ENCODE measurements at regions not wholly inside any gene's neighbourhood (a gene's known extent, or its start where the extent isn't known, plus 50 kb on each side); places are given as distances from the start of the nearest gene placed in this dataset.

DNA sequence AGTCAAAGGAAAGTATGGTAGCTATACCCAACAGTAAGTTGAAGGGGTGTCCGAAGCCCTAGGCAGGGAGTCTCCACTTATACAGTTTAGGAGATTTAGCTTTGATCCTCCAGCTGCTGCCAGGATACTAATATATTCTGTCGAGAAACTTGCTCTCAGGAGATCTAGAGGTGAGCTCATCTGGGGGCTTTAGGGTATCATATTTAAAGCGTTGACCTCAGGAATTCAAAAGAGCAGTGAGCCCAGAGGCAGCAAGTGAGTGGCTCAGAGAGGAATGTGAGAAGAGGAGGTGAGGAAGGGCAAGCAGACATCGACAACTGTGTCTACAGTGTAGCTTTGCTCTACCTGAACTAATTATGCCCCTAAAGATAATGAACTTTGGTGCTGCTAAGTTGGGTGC lies 245.1 kb upstream of the LRTM1 start (continued):
- no peak for TF ChIP-seq SP1 (CRISPR knock-in tag; conservative IDR thresholded peaks at IDR 0.05)
- TF ChIP-seq, protein P1, sequence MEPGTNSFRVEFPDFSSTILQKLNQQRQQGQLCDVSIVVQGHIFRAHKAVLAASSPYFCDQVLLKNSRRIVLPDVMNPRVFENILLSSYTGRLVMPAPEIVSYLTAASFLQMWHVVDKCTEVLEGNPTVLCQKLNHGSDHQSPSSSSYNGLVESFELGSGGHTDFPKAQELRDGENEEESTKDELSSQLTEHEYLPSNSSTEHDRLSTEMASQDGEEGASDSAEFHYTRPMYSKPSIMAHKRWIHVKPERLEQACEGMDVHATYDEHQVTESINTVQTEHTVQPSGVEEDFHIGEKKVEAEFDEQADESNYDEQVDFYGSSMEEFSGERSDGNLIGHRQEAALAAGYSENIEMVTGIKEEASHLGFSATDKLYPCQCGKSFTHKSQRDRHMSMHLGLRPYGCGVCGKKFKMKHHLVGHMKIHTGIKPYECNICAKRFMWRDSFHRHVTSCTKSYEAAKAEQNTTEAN (CRISPR knock-in tag; IDR thresholded peaks at IDR 0.05), result no peak
- TF ChIP-seq, protein P2, sequence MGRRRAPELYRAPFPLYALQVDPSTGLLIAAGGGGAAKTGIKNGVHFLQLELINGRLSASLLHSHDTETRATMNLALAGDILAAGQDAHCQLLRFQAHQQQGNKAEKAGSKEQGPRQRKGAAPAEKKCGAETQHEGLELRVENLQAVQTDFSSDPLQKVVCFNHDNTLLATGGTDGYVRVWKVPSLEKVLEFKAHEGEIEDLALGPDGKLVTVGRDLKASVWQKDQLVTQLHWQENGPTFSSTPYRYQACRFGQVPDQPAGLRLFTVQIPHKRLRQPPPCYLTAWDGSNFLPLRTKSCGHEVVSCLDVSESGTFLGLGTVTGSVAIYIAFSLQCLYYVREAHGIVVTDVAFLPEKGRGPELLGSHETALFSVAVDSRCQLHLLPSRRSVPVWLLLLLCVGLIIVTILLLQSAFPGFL (CRISPR knock-in tag; IDR thresholded peaks at IDR 0.05; ENCODE audit: borderline replicate concordance), result no peak
- no peak for TF ChIP-seq JUN (CRISPR knock-in tag; IDR thresholded peaks at IDR 0.05)
- TF ChIP-seq, protein P3, sequence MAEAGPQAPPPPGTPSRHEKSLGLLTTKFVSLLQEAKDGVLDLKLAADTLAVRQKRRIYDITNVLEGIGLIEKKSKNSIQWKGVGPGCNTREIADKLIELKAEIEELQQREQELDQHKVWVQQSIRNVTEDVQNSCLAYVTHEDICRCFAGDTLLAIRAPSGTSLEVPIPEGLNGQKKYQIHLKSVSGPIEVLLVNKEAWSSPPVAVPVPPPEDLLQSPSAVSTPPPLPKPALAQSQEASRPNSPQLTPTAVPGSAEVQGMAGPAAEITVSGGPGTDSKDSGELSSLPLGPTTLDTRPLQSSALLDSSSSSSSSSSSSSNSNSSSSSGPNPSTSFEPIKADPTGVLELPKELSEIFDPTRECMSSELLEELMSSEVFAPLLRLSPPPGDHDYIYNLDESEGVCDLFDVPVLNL (CRISPR knock-in tag; IDR thresholded peaks at IDR 0.05; ENCODE audit: borderline replicate concordance, low read depth), result no peak
- TF ChIP-seq TEAD1 (CRISPR knock-in tag; IDR thresholded peaks at IDR 0.05), result no peak
- TF ChIP-seq, protein P4, sequence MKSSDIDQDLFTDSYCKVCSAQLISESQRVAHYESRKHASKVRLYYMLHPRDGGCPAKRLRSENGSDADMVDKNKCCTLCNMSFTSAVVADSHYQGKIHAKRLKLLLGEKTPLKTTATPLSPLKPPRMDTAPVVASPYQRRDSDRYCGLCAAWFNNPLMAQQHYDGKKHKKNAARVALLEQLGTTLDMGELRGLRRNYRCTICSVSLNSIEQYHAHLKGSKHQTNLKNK (CRISPR knock-in tag; IDR thresholded peaks at IDR 0.05), result no peak
- no peak for TF ChIP-seq OVOL2 (CRISPR knock-in tag; IDR thresholded peaks at IDR 0.05; ENCODE audit: borderline replicate concordance)

DNA sequence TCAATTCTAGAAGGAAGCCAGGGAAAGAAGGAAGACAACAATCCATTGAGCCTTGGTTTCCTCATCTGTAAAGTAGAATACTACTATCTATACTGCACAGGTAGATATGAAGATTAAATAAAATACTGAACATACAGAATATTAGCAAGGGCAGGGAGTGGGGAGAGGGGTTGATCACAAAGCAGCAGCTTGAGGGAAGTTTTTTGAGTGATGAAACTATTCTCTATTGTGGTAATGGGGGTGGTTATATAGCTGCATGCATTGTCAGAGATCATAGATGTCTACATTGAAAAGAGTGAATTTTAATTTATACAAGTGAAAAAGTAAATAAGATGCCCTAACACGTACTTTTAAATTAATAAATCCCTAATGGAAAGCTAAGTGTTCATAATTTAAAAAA lies 242.6 kb upstream of the LRTM1 start:
- no peaks in the 10 kb centered on the region for H3K36me3 Mint-ChIP-seq
- peaks cover 12% of the 10 kb centered on the region for H3K9me3 Mint-ChIP-seq
- H3K4me3 Mint-ChIP-seq, result no peak overlapping the region
- H3K4me1 Mint-ChIP-seq, result peaks cover 9% of the 10 kb centered on the region
- H3K27ac Mint-ChIP-seq, result no peak overlapping the region
- no peak for ATAC-seq
- no peak for DNase-seq (ENCODE audit: low spot score)
- POLR2A ChIA-PET, result no interaction called here
- no peaks in the 10 kb centered on the region for H3K27me3 Mint-ChIP-seq (ENCODE audit: low read depth)
- CTCF ChIA-PET, result interaction anchor here (0.6 to 2.2 kb wide), 2 partner anchors 11 to 33 kb away, joined by 3 to 7 read pairs; no protein-coding TSS in a partner anchor
- TF ChIP-seq GTF2I (CRISPR knock-in tag; conservative IDR thresholded peaks at IDR 0.05) (no peak), ATF1 (CRISPR knock-in tag; IDR thresholded peaks at IDR 0.05) (no peak), GRHL2 (CRISPR knock-in tag; IDR thresholded peaks at IDR 0.05; ENCODE audit: insufficient replicate concordance, severe bottlenecking) (no peak), HMGA2 (CRISPR knock-in tag; IDR thresholded peaks at IDR 0.05) (no peak), NFYB (CRISPR knock-in tag; conservative IDR thresholded peaks at IDR 0.05; ENCODE audit: low read depth) (no peak), TCF7 (CRISPR knock-in tag; IDR thresholded peaks at IDR 0.05; ENCODE audit: low read depth) (no peak), JAZF1 (CRISPR knock-in tag; IDR thresholded peaks at IDR 0.05) (no peak), CBFB (CRISPR knock-in tag; IDR thresholded peaks at IDR 0.05; ENCODE audit: low read depth) (no peak), ZNF416 (CRISPR knock-in tag; IDR thresholded peaks at IDR 0.05) (no peak)
- TF ChIP-seq, protein P4 (CRISPR knock-in tag; IDR thresholded peaks at IDR 0.05), result no peak
- TF ChIP-seq, protein P5, sequence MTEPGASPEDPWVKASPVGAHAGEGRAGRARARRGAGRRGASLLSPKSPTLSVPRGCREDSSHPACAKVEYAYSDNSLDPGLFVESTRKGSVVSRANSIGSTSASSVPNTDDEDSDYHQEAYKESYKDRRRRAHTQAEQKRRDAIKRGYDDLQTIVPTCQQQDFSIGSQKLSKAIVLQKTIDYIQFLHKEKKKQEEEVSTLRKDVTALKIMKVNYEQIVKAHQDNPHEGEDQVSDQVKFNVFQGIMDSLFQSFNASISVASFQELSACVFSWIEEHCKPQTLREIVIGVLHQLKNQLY (CRISPR knock-in tag; IDR thresholded peaks at IDR 0.05), result no peak
- TF ChIP-seq, protein P6, sequence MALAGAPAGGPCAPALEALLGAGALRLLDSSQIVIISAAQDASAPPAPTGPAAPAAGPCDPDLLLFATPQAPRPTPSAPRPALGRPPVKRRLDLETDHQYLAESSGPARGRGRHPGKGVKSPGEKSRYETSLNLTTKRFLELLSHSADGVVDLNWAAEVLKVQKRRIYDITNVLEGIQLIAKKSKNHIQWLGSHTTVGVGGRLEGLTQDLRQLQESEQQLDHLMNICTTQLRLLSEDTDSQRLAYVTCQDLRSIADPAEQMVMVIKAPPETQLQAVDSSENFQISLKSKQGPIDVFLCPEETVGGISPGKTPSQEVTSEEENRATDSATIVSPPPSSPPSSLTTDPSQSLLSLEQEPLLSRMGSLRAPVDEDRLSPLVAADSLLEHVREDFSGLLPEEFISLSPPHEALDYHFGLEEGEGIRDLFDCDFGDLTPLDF (CRISPR knock-in tag; IDR thresholded peaks at IDR 0.05), result no peak
- TF ChIP-seq, protein P7, sequence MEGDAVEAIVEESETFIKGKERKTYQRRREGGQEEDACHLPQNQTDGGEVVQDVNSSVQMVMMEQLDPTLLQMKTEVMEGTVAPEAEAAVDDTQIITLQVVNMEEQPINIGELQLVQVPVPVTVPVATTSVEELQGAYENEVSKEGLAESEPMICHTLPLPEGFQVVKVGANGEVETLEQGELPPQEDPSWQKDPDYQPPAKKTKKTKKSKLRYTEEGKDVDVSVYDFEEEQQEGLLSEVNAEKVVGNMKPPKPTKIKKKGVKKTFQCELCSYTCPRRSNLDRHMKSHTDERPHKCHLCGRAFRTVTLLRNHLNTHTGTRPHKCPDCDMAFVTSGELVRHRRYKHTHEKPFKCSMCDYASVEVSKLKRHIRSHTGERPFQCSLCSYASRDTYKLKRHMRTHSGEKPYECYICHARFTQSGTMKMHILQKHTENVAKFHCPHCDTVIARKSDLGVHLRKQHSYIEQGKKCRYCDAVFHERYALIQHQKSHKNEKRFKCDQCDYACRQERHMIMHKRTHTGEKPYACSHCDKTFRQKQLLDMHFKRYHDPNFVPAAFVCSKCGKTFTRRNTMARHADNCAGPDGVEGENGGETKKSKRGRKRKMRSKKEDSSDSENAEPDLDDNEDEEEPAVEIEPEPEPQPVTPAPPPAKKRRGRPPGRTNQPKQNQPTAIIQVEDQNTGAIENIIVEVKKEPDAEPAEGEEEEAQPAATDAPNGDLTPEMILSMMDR (IDR thresholded peaks at IDR 0.05), result no peak
- TF ChIP-seq, protein P8, sequence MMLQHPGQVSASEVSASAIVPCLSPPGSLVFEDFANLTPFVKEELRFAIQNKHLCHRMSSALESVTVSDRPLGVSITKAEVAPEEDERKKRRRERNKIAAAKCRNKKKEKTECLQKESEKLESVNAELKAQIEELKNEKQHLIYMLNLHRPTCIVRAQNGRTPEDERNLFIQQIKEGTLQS (CRISPR knock-in tag; conservative IDR thresholded peaks at IDR 0.05), result no peak
- TF ChIP-seq, protein P9, sequence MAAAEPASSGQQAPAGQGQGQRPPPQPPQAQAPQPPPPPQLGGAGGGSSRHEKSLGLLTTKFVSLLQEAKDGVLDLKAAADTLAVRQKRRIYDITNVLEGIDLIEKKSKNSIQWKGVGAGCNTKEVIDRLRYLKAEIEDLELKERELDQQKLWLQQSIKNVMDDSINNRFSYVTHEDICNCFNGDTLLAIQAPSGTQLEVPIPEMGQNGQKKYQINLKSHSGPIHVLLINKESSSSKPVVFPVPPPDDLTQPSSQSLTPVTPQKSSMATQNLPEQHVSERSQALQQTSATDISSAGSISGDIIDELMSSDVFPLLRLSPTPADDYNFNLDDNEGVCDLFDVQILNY (CRISPR knock-in tag; IDR thresholded peaks at IDR 0.05), result no peak
- TF ChIP-seq, protein P10, sequence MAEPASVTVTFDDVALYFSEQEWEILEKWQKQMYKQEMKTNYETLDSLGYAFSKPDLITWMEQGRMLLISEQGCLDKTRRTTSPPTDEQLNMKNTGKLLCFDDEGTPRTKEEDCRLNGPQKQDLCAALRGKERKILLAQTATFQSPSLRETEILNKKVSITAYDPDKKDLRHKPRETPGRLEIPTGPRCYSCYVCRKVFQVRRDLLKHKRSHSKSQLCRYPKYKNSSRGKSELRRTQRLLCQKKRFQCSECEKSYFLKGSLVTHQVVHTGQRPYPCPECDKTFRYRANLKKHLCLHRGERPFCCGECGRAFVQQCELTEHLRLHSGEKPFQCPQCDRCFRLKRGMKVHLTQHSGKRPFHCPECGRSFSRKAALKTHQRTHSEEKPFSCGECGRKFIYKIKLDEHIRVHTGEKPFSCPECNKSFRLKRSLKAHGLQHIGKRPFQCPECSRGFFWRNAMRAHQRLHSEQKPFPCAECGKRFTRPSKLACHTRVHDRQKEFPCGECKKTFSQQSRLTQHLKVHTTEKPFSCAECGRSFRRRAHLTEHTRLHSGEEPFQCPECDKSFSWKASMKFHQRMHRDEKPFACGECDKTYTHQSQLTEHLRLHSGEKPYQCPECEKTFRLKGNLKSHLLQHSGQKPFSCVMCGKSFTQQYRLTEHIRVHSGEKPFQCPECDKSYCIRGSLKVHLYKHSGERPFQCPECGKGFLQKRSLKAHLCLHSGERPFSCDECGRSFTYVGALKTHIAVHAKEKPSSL (CRISPR knock-in tag; conservative IDR thresholded peaks at IDR 0.05), result no peak
- TF ChIP-seq, protein P11, sequence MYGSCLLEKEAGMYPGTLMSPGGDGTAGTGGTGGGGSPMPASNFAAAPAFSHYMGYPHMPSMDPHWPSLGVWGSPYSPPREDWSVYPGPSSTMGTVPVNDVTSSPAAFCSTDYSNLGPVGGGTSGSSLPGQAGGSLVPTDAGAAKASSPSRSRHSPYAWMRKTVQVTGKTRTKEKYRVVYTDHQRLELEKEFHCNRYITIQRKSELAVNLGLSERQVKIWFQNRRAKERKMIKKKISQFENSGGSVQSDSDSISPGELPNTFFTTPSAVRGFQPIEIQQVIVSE (CRISPR knock-in tag; IDR thresholded peaks at IDR 0.05; ENCODE audit: borderline replicate concordance), result no peak
